Stomach smooth muscle (tissue), 2 donors: ENCODE measurements at regions not wholly inside any gene's neighbourhood (a gene's known extent, or its start where the extent isn't known, plus 50 kb on each side); places are given as distances from the start of the nearest gene placed in this dataset.

Source experiments
- H3K27ac ChIP-seq: one replicate; pipeline ENCODE4 v1.7.0; 2013; ENCODE audit warnings: mild to moderate bottlenecking, low read length, inconsistent platforms
- H3K27me3 ChIP-seq, 2 donors: one replicate each; pipeline ENCODE4 v1.7.0; 2013; ENCODE audit warnings: low read length in 2 of 2; ENCODE audit not compliant: insufficient read depth in 2 of 2, control insufficient read depth in 1 of 2
- H3K36me3 ChIP-seq, 2 donors: one replicate each; pipeline ENCODE4 v1.7.0; 2013; ENCODE audit warnings: low read length in 2 of 2; ENCODE audit not compliant: control insufficient read depth in 2 of 2, insufficient read depth in 2 of 2
- H3K4me1 ChIP-seq: one replicate; pipeline ENCODE4 v1.7.0; 2013; ENCODE audit warnings: low read length; ENCODE audit not compliant: control insufficient read depth, insufficient read depth
- H3K4me3 ChIP-seq, 2 donors: one replicate each; pipeline ENCODE4 v1.7.0; 2013; ENCODE audit warnings: low read length in 2 of 2
- H3K9ac ChIP-seq, 2 donors: one replicate each; pipeline ENCODE4 v1.7.0; 2013; ENCODE audit warnings: low read length in 2 of 2, mild to moderate bottlenecking in 1 of 2
- H3K9me3 ChIP-seq, 2 donors: one replicate each; pipeline ENCODE4 v1.7.0; 2013; ENCODE audit warnings: low read length in 2 of 2; ENCODE audit not compliant: control insufficient read depth in 2 of 2
- donor health status: healthy.
- donor health status: Pancreatic carcinoma.

DNA sequence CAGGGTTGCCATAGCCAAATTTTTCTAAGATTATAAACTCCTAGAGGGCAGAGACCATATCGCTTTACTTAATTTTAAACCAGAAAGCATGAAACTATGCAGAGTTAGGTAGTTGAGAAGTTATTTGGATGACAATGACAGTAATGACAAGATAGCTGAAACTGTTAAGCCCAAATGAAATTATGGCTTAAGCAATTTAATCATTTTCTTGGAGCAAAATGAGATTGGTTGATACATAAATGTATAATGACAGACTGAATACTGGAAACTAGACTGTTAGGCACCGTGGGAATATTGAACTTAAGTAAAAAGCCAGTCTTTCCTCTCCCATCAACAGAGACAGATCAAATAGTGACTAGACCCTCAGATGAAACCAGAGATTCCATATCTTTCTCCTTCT lies 670.3 kb upstream of the NRSN1 start:
- Histone ChIP-seq H3K9ac (no peak overlapping the region), H3K36me3 (no peaks in the 10 kb centered on the region), H3K9me3 (no peaks in the 10 kb centered on the region), H3K4me1 (no peaks in the 10 kb centered on the region), H3K4me3 (no peak overlapping the region), H3K27me3 (no peaks in the 10 kb centered on the region), H3K27ac (no peak overlapping the region)

DNA sequence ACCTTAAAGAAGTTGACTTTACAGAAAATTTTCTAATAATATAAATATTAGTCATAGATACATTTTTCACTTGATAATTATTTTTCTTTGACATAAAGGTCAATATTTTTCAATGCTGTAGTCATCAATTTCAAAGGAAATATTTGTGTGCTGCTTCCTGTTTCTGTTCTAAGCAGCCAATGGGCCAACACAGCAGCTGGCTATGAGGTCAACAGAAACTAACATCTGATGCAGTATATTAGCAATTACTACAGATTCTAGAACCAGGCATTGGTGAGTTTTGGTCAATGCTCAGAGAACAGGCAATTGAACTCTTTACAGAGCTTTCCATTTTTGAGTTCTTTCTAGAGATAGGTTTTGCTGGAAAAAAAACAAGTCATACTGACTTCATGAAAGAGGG lies 669.6 kb upstream of the NRSN1 start:
- Histone ChIP-seq H3K4me1 (no peaks in the 10 kb centered on the region), H3K27ac (no peak overlapping the region), H3K27me3 (no peaks in the 10 kb centered on the region), H3K9ac (no peak overlapping the region), H3K4me3 (no peak overlapping the region), H3K9me3 (no peaks in the 10 kb centered on the region), H3K36me3 (no peaks in the 10 kb centered on the region)

DNA sequence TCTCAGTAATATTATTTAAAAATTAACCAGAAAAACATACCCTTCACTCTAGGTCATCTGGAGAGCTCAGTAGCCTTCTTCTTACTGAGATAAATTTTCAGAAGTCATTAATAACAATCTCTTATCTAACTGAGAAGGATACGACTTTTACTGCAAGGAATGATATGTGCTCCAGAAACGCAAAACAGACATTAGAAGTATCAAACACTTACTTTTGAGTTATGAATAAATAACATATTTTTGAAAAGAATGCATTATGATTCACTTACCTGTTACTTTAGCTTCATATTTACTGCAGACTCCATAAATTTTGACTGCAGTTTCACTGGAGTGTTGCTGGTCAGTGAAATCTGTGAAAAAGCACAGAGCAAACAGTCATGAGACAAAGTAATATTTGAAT lies 668.7 kb upstream of the NRSN1 start:
- Histone ChIP-seq H3K9me3 (no peaks in the 10 kb centered on the region), H3K27ac (no peak overlapping the region), H3K4me1 (no peaks in the 10 kb centered on the region), H3K4me3 (no peak overlapping the region), H3K36me3 (no peaks in the 10 kb centered on the region), H3K9ac (no peak overlapping the region), H3K27me3 (no peaks in the 10 kb centered on the region)

DNA sequence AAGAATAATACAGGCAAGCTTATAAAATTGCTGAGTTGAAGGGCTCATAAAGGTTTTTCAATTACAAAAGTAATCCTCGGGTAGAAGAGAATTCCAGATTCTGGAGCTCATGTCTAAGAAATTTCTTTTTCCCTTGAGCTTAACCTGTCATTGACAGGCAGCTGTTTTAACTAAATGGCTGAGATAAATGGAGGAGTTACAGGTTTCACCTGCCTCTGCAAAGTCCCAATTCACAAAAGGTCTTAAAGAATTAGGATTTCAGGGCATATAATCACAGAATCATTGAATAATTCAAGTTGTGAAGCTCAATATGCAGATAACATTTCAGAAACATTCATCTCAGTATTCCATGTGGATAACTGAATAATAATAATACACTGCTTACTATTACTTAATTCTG lies 660.1 kb upstream of the NRSN1 start:
- Histone ChIP-seq H3K27me3 (no peaks in the 10 kb centered on the region), H3K9me3 (no peaks in the 10 kb centered on the region), H3K36me3 (no peaks in the 10 kb centered on the region), H3K9ac (no peak overlapping the region), H3K4me1 (no peaks in the 10 kb centered on the region), H3K27ac (no peak overlapping the region), H3K4me3 (no peak overlapping the region)

DNA sequence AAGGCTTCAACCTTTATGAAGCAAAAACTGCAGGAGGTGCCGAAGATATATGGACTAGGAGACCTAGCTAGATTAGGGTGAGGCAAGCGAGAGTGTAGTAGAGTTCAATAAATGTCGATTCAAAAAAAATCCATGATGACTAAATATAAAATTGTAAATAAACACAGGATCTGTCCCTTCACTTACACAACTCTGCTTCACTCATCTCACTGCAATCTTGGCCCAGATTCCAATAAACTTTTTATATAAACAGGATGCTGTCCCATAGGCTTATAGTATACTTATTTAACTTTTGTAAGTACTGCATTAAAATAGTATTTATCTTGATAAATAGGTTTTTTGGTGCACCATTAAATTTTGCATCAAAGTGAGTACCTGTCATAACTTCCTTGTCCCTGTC lies 648.4 kb upstream of the NRSN1 start:
- no peak overlapping the region for H3K27ac ChIP-seq
- no peaks in the 10 kb centered on the region for H3K36me3 ChIP-seq
- no peaks in the 10 kb centered on the region for H3K9me3 ChIP-seq
- H3K27me3 ChIP-seq, result no peaks in the 10 kb centered on the region
- H3K4me1 ChIP-seq, result no peaks in the 10 kb centered on the region
- H3K9ac ChIP-seq, result no peak overlapping the region
- no peak overlapping the region for H3K4me3 ChIP-seq

DNA sequence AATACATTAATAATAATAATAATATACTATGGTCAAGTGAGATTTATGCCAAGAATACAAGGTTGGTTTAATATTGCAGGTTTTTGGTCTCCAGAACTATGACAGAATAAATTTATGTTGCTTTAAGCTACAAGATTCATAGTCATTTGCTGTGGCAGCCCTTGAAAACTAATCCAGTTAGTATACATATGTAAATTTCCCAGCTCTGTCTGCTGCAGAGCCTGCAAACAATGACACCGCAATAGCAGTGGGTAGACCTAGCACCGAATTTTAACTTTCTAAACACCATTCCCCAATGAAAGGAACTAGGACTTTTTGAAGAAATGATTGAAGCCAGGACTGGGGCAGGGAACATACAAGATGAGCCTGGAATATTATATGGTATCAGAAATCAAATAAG lies 647.7 kb upstream of the NRSN1 start:
- no peaks in the 10 kb centered on the region for H3K36me3 ChIP-seq
- no peaks in the 10 kb centered on the region for H3K27me3 ChIP-seq
- H3K27ac ChIP-seq, result no peak overlapping the region
- no peak overlapping the region for H3K9ac ChIP-seq
- H3K4me3 ChIP-seq, result no peak overlapping the region
- H3K4me1 ChIP-seq, result no peaks in the 10 kb centered on the region
- no peaks in the 10 kb centered on the region for H3K9me3 ChIP-seq

DNA sequence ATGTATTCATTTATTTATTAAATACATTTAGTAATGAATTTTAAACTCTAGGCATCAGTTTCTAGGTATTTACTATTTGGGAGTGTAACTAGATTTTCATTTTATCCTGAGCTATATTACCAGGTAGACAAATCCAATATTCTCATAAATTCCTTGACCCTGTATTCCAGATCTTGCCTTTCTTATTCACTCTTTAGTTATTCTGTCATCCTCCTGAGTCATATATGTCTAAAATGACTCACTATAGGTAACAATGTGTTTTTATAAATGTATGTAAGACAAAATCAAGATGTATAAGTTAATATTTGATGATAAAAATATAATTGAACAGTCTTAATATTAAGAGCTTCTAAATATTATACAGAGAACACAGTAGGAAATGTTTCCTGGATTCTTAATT lies 642.1 kb upstream of the NRSN1 start:
- H3K4me1 ChIP-seq, result no peaks in the 10 kb centered on the region
- H3K4me3 ChIP-seq, result no peak overlapping the region
- H3K9ac ChIP-seq, result no peak overlapping the region
- no peaks in the 10 kb centered on the region for H3K27me3 ChIP-seq
- H3K36me3 ChIP-seq, result no peaks in the 10 kb centered on the region
- no peak overlapping the region for H3K27ac ChIP-seq
- H3K9me3 ChIP-seq, result no peaks in the 10 kb centered on the region

DNA sequence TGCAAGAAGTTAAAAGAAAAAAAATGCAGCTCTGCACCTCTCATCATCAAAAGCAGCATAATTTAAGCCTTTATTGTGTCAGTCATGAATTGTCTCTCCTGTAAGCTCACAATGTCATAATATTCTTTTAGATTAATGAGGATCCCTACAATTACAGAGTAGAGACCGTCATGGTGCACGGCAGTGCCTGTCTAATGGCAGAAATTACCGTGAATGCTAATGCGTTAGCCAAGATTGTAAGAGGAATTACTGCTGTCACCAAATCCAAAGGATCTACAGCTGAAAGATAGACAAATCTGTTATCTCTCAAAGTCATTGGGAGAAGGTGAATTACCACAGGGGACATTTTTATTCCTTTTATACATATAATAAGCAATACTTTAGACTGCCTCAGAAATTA lies 631.6 kb upstream of the NRSN1 start:
- Histone ChIP-seq H3K27ac (no peak overlapping the region), H3K27me3 (no peaks in the 10 kb centered on the region), H3K9ac (no peak overlapping the region), H3K4me3 (no peak overlapping the region), H3K4me1 (no peaks in the 10 kb centered on the region), H3K36me3 (no peaks in the 10 kb centered on the region), H3K9me3 (peaks cover 3% of the 10 kb centered on the region in 2 donors)

DNA sequence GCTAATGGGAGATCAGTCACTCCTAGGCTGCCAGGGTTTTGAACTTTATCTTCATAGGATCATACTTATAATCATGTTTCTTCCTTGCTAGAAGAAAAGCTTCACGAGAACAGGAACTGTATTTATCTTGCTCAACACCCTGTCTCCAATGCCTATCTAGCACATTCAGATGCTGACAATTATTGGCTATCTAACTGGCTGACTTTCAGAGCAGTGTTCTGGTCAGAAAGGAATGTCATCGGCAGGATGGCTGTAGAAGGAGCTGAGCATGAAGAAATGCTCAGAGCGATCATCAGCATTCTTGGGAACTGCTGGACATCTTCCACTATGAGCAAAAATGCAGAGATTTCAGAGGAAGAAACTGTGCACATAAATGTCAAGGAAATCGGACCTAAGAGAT lies 628.0 kb upstream of the NRSN1 start:
- Histone ChIP-seq H3K36me3 (no peaks in the 10 kb centered on the region), H3K9me3 (no peaks in the 10 kb centered on the region), H3K4me3 (no peak overlapping the region), H3K9ac (no peak overlapping the region), H3K27me3 (no peaks in the 10 kb centered on the region), H3K27ac (no peak overlapping the region), H3K4me1 (no peaks in the 10 kb centered on the region)

DNA sequence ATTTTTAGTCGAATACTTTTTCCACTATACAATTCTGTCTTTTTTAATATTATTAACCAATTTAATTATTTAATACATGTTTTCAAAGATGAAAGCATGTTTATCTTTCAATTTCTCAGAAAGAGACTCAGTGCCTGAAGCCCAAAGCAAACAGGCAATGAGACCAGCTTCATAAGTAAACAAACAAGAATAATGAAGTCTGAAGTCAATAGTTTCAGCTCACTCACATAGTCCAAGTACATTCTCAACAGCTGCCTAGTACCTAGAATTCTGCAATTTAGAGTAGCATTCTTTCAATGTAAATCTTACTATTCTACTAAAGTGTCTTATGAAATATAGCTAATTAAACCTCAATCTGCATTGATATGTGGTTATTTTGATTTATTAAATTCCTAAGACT lies 626.5 kb upstream of the NRSN1 start:
- no peaks in the 10 kb centered on the region for H3K36me3 ChIP-seq
- H3K27me3 ChIP-seq, result no peaks in the 10 kb centered on the region
- H3K4me1 ChIP-seq, result no peaks in the 10 kb centered on the region
- H3K9me3 ChIP-seq, result no peaks in the 10 kb centered on the region
- H3K9ac ChIP-seq, result no peak overlapping the region
- no peak overlapping the region for H3K4me3 ChIP-seq
- H3K27ac ChIP-seq, result no peak overlapping the region

DNA sequence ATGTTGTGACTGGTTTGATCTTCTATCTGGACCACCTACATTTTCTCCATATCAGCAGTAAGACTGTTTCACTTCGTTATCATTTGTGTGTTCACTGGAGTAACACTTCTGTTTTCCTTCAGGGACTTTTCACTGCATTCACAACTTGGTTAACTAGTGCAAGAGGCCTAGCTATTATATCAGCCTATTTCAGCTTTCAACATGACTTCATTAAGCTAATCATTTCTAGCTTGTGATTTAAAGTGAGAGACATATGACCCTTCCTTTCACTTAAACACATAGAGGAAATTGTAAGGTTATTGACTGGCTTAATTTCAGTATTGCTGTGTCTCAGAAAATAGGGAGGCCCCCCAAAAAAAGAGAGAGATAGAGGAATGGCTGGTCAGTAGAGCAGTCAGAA lies 622.8 kb upstream of the NRSN1 start:
- no peak overlapping the region for H3K4me3 ChIP-seq
- H3K9ac ChIP-seq, result no peak overlapping the region
- no peaks in the 10 kb centered on the region for H3K36me3 ChIP-seq
- no peaks in the 10 kb centered on the region for H3K4me1 ChIP-seq
- H3K9me3 ChIP-seq, result no peaks in the 10 kb centered on the region
- no peak overlapping the region for H3K27ac ChIP-seq
- H3K27me3 ChIP-seq, result no peaks in the 10 kb centered on the region

DNA sequence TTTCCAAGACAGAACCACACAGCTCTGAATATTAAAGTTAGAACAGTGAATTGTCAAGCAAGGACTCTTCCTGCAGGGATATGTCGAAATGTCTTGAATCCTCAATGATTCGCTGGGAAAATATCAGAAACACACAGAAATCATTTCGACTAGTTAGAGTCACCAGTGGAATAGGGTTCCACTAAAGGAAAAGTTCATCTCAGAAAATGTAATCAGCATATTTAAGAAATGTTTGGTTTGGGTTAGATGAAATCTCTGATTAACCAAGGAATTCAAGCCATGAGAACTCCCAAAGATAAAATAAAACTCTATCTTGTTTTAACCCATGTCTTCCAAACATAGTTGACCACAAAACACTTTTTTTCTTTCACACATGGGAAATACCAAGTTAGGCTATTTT lies 621.0 kb upstream of the NRSN1 start:
- no peak overlapping the region for H3K4me3 ChIP-seq
- no peaks in the 10 kb centered on the region for H3K36me3 ChIP-seq
- no peak overlapping the region for H3K27ac ChIP-seq
- no peak overlapping the region for H3K9ac ChIP-seq
- H3K27me3 ChIP-seq, result no peaks in the 10 kb centered on the region
- H3K9me3 ChIP-seq, result no peaks in the 10 kb centered on the region
- no peaks in the 10 kb centered on the region for H3K4me1 ChIP-seq
